SIG-M5 (cell line): ENCODE measurements at regions not wholly inside any gene's neighbourhood (a gene's known extent, or its start where the extent isn't known, plus 50 kb on each side); places are given as distances from the start of the nearest gene placed in this dataset.

Source experiments
- DNase-seq: peaks from one replicate; lab custom pipeline; 2025; lab: John Stamatoyannopoulos, UW

DNA sequence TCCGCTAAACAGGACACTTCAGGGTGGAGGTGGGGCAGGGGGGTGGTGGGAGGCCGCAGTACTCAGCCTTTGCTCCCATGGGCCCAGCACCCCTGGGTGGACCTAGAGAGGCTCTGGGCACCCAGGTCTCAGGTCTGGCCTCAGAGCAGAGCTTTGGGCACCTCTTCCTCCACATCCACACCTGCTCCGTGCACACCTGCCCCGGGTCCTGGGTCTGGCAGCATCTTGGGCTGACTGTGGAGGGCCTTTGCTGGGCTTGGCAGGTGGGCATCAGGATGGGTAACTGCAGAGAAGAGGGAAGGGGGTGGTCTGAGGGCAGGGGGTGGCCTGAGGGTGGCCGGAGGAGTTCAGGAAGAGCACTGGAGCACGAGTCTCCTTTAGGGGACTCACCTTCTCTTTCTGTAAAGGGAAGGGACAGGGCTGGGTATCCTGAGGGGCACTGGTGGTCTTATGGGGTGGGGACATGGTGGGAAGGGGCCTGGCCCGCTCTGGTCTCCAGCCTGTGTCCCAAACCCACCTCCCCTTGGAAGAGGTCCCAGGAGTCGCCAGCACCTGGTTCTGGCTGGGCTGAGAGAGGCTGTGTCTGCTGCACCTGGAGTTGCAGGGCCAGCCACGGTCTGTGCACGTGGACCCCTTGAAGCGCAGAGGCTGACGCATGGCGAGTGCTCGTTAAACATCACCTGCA is 106.7 kb upstream of the IER5L start:
- DNase-seq = no peak

DNA sequence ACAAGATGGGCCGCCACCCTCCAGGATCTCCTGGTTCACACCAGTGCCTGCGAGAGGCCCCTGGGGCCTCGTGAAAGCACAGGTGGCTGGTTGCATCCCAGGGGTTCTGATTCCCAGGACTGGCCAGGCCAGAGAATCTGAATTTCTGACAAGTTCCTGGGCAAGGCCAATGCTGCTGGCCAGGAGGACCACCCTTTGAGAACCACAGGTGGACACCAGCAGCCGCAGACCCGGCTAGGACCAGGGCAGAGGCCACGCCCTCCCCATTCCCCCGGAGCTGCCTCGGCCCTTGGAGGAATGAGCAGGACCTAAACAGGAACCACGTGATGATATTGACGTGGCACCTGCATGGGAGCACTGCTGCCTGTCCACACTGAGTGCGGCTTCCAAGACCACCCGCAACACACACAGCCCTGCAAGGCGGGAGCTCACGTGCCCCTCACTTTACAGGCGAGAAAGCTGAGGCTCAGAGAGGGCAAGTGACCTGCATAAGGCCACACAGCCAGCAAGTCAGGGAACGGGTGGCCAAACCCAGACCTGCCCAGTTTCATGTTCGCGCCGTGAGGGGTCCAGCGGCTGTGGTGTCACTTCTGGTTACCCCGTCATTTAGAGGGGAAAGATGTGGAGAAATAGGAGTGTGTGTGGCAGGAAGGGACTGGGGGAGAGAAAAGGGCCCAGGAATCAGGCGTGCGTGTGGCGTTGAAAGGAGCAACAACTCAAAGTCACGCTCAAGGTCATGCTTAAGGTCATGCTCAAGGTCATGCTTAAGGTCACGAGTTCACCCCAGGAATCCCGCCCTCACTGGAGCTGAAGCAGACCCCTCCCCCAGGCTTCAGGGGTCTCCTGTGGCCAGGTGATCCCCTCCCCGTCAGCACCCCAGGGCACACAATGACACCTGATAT is 105.9 kb upstream of the IER5L start:
- DNase-seq = no peak

- no peak for DNase-seq
Measured at GRCh38 chr9:129283291-129283691, 105.2 kb upstream of the IER5L start.

GRCh38 chr9:129282731-129283211 is 104.7 kb upstream of the IER5L start:
- DNase-seq = no peak

GRCh38 chr9:129282272-129282671 is 104.2 kb upstream of the IER5L start:
- no peak for DNase-seq

DNA sequence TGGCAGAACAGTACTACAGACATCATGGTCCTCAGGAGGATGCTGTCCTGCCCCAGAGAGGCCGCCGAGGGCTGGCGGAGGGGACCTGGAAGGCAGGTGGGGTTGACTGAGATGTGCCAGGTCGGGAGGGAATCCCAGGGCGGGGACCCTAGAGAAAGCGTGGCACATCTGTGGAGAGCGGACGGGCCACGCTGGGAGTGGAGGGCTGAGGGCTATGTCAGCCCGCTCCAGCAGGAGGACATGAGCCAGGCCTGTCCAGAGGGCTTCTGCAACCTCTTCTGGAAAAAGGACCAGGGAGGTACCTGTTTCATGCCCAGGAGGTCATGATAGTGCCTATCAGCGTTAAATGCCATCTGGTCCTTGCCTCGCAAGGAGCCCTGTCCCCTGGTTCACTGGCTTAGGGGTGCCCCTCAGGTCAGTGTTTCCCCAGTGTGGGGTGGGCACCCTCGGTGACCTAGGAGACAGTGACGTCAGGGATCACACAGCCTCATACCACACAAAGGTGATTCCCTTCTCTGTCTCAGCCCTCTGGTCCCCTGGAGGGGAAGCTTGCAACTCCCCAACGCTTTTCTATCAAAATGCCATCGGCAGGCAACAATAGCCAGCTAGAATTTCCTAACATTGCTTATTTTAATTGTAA is 103.6 kb upstream of the IER5L start:
- no peak for DNase-seq

DNA sequence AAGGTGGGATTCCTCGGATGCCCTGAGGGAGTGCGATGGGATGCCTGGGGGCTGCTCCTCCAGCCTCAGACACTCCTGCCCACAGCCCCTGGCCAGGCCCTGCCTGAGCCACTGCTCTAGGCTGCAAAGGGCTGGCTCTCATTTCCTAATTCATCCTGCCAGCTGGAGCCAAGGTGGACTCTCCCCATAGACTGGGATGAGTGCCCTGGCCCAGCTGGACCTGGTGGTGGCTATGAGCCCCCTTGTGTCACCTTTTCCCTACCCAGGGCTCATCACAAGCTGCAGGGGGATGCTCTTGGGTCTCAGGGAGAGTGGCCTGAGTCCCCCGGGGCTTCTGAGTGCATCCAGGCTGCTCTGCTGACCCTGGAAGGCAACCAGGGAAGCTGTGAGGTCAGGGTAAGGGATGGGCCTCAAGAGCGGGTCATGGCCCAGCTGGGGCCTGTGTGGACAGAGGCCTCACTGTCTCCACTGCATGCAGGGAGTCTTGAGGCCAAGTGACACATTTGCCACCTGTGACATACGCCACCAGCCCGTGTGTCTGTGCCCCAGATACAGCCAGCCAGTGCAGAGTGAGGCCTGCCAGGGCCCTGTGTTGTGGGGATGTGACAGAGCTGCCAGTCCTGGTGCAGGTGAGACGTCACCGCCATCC is 102.7 kb upstream of the IER5L start:
- DNase-seq = no peak

GRCh38 chr9:129280236-129280622 is 102.2 kb upstream of the IER5L start:
- no peak for DNase-seq

DNA sequence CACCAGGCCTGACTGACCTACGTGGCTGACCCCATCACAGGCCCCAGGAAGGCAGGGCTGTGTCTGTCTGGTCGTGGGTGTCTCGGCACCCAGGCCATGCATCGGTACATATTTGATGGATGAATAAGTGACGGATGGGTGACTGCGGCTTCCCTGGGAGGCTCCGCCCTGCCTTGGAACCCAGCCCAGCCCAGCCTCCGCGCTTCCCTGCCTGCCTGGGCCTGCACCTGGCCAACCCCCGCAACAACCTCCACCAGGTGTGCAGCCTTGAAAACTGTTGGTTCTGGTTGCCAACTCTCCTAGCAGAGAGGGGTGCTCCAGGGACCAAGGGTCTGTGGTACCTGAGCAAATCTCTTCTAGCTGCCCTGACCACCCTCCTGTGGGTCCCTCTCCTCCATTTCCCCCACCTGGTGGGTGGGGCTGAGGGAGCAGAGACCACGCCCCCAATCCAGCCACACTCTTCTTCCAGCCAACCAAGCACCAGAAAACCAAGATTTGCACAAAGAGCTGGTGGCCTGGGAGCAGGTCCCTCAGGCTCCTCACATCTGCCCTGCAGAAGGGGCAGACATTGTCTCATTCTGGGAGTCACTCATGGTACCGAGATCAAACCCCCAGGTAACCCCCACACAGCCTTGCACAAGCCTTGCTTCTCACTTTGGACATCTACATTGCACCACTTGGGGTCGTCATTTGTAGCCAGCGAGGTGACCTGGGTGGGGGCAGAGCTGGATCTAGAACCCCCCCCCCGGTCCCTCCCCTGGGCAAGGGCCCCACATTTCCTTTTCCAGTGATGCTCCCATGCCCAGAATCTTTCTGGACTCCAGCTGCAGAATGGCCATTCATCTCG is 100.6 kb upstream of the IER5L start:
- DNase-seq = no peak

DNA sequence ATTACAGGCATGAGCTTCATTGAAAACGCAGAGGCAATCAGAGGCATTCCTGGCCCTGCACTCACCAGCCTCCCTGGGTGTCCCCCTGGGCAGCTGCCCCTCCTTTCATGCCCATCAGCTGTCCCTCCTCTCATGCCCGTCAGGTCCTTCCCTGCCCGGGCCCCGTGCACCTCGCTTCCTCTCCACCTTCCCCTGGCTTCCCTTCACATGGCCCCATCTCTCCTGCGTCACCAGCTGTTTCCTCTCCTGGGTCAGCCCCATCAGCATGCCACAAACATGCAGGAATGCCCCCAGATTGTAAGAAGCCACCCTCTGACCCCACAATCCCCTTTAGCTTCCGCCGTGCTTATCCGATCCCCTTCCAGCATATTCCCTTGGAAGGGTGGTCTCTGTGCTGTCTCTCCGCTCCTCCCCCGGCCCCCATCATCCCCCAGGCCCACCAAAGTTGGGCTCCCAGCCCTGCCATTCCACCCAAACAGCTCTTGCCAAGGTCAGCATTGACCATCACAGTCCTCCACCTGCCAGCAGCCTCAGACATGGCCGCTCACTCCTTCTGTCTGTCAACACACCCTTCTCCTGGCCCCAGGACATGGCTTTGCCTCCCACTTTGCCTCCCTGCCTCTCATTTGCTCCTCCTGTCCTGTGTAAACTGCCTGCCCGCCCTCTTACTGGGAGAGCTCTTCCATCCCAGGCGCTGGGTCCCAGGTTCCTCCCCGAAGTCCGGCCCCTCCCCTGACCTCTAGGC is 98.6 kb upstream of the IER5L start:
- no peak for DNase-seq

- no peak for DNase-seq
Measured at GRCh38 chr9:129275626-129276247, 97.7 kb upstream of the IER5L start.

DNA sequence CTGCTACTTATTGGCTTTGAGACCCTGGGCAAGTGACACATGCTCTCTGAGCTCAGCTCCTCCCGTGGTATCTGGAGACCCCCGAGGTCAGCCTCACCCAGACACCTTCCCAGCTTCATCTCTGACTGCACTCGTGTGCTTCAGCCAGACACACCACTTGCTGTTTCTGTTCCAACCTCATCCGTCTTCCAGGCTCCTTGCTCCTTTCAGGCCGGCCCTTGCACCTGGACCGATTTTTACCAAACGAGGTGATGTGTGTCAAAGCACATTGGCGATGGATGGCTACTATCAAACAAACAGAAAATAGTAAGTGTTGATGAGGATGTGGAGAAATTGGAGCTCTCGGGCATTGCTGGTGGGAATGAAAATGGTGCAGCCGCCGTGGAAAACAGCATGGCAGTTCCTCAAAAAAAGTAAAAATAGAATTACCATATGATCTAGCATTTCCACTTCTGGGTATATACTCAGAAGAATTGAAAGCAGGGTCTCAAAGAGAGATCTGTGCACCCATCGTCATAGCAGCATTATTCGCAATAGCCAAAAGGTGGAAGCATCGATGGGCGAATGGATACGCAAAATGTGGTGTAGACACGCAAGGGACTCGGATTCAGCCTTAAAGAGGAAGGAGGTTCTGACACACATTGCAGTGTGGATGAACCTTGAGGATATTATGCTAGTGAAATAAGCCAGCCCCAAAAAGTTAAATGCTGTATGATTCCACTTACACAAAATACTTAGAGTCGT is 96.1 kb upstream of the IER5L start:
- DNase-seq = no peak

DNA sequence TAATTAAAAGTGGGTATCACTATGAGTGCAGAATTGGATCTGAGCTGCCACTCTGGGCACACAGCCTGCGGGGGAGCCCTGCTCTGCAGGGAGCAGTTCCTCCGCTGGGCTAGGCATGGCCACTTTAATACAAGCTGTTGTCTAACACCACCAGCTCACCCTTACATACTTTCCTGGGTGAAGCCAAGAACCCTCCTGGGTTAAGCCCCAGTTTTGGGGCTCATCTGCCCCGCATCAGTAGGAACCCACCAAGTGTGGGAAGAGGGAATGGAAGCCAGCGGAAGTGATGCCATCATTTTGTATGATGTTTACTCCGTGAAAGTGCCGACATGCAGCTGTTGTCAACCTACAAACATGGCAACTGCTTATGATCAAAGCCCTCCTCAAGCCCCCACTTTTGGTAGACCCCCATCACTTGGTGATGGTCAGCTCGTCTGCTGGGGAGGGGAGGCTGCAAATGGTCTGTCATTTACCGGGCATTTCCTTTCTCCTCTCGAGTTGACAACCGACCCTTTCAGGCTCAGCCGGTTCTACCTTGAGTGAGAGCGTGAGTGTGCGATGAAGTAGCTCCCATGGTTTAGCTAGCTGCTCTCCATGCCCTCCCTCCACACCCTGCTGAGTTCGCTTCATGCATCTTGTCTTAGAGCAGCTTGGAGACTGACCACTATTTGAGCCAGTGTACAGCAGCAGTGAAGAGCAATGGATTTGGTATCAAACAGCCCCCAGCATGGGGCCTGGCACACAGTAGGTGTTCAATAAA is 95.3 kb upstream of the IER5L start:
- DNase-seq = no peak

GRCh38 chr9:129272348-129273025 is 94.4 kb upstream of the IER5L start:
- no peak for DNase-seq

DNA sequence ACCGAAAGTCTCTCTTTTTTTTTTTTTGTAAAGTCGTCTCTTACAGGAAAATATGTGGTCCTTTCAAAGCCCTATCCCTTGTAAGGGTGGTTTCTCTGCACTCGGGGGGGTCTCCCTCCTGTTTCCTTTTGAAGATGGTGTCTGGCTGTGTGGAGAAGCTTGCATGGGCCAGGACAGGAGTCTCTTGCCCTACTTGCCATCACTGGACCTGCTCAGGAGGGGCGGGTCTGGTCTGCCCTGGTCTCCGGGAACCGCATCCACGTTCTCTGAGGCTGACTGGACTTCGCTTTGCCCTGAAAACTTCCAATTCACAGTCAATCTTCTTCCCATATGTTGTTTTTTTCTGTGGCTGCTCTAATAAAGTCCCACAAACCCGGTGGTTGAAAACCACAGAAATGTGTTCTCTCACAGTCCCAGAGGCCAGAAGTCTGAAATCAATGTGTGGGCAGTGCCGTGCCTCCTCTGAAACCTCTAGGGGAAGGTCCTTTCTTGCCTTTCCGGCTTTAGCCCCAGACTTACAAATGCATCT is 92.9 kb upstream of the IER5L start:
- no peak for DNase-seq

- DNase-seq = no peak
Measured at GRCh38 chr9:129270205-129270604, 92.1 kb upstream of the IER5L start.

GRCh38 chr9:129267141-129267540 is 89.1 kb upstream of the IER5L start:
- DNase-seq = no peak

DNA sequence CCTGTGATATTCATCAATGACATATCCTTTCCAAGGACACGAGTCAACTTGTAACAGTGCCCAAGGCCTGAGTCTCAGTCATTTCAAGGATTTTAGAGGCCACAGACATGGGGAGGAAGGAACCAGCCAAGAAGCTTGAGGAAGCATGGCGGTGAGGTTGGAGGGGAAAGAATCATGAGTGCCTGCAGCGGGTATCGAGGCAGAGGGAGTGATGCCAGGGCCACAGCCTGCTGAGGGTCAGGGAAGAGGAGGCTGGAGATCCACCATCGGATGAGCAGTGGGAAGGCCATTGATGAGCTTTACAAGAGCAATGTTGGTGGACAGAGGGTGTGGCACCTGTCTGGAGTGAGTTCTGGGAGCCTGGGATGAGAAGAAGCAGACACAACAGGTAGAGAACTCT is 88.5 kb upstream of the IER5L start:
- DNase-seq = no peak
